ENCODE measurements at regions not wholly inside any gene's neighbourhood (a gene's known extent, or its start where the extent isn't known, plus 50 kb on each side); places are given as distances from the start of the nearest gene placed in this dataset.
A peak's percentile ranks its signal among the peaks of the same experiment; 100 is the strongest.

GRCh38 chr5:89016741-89017303 is 133.8 kb upstream of the MEF2C start:
- H3K27me3 ChIP-seq (ENCODE audit: control insufficient read depth, insufficient read depth, low read length): no peaks in the 10 kb centered on the region
- H3K4me3 ChIP-seq (ENCODE audit: low read depth, low read length): no peak overlapping the region
- no peaks in the 10 kb centered on the region for H3K36me3 ChIP-seq (ENCODE audit: control insufficient read depth, insufficient read depth, low read length)
- H3K9me3 ChIP-seq (ENCODE audit: control insufficient read depth, insufficient read depth, low read length): no peaks in the 10 kb centered on the region
- no peak for DNase-seq (ENCODE audit: low read depth in 4 of 6, low spot score in 6 of 6)
- WGBS (ENCODE audit: insufficient coverage): 62% methylated on average over 2 of the region's 3 CpGs
- H3K27ac ChIP-seq (ENCODE audit: low read depth, low read length): no peak overlapping the region
- H3K4me1 ChIP-seq (ENCODE audit: control insufficient read depth, insufficient read depth, low read length): no peaks in the 10 kb centered on the region

GRCh38 chr5:89015409-89015808 is 132.4 kb upstream of the MEF2C start:
- no peaks in the 10 kb centered on the region for H3K4me1 ChIP-seq (ENCODE audit: control insufficient read depth, insufficient read depth, low read length)
- no peaks in the 10 kb centered on the region for H3K36me3 ChIP-seq (ENCODE audit: control insufficient read depth, insufficient read depth, low read length)
- no peaks in the 10 kb centered on the region for H3K9me3 ChIP-seq (ENCODE audit: control insufficient read depth, insufficient read depth, low read length)
- no peak overlapping the region for H3K27ac ChIP-seq (ENCODE audit: low read depth, low read length)
- peak in 1 of 6 donors; percentile 38 for DNase-seq (ENCODE audit: low read depth in 4 of 6, low spot score in 6 of 6)
- no CpG with 5 or more reads among the region's 1 CpG for WGBS (ENCODE audit: insufficient coverage)
- no peak overlapping the region for H3K4me3 ChIP-seq (ENCODE audit: low read depth, low read length)
- no peaks in the 10 kb centered on the region for H3K27me3 ChIP-seq (ENCODE audit: control insufficient read depth, insufficient read depth, low read length)

- no peaks in the 10 kb centered on the region for H3K27me3 ChIP-seq (ENCODE audit: control insufficient read depth, insufficient read depth, low read length)
- no peak overlapping the region for H3K27ac ChIP-seq (ENCODE audit: low read depth, low read length)
- no peaks in the 10 kb centered on the region for H3K36me3 ChIP-seq (ENCODE audit: control insufficient read depth, insufficient read depth, low read length)
- H3K9me3 ChIP-seq (ENCODE audit: control insufficient read depth, insufficient read depth, low read length): no peaks in the 10 kb centered on the region
- no peak overlapping the region for H3K4me3 ChIP-seq (ENCODE audit: low read depth, low read length)
- 69% methylated on average over 2 of the region's 6 CpGs for WGBS (ENCODE audit: insufficient coverage)
- no peak for DNase-seq (ENCODE audit: low read depth in 4 of 6, low spot score in 6 of 6)
- no peaks in the 10 kb centered on the region for H3K4me1 ChIP-seq (ENCODE audit: control insufficient read depth, insufficient read depth, low read length)
Observed at GRCh38 chr5:89011778-89012711, 129.1 kb upstream of the MEF2C start.

- WGBS (ENCODE audit: insufficient coverage): no CpG with 5 or more reads among the region's 2 CpGs
- DNase-seq (ENCODE audit: low read depth in 4 of 6, low spot score in 6 of 6): no peak
- Histone ChIP-seq H3K4me3 (ENCODE audit: low read depth, low read length) (no peak overlapping the region), H3K36me3 (ENCODE audit: control insufficient read depth, insufficient read depth, low read length) (no peaks in the 10 kb centered on the region), H3K27ac (ENCODE audit: low read depth, low read length) (no peak overlapping the region), H3K4me1 (ENCODE audit: control insufficient read depth, insufficient read depth, low read length) (no peaks in the 10 kb centered on the region), H3K27me3 (ENCODE audit: control insufficient read depth, insufficient read depth, low read length) (no peaks in the 10 kb centered on the region), H3K9me3 (ENCODE audit: control insufficient read depth, insufficient read depth, low read length) (no peaks in the 10 kb centered on the region)
Observed at GRCh38 chr5:89010512-89010911, 127.5 kb upstream of the MEF2C start.

- Histone ChIP-seq H3K36me3 (ENCODE audit: control insufficient read depth, insufficient read depth, low read length) (no peaks in the 10 kb centered on the region), H3K9me3 (ENCODE audit: control insufficient read depth, insufficient read depth, low read length) (no peaks in the 10 kb centered on the region), H3K27ac (ENCODE audit: low read depth, low read length) (no peak overlapping the region), H3K4me3 (ENCODE audit: low read depth, low read length) (no peak overlapping the region), H3K27me3 (ENCODE audit: control insufficient read depth, insufficient read depth, low read length) (no peaks in the 10 kb centered on the region), H3K4me1 (ENCODE audit: control insufficient read depth, insufficient read depth, low read length) (no peaks in the 10 kb centered on the region)
- no peak for DNase-seq (ENCODE audit: low read depth in 4 of 6, low spot score in 6 of 6)
- WGBS (ENCODE audit: insufficient coverage): no CpG with 5 or more reads among the region's 1 CpG
Observed at GRCh38 chr5:89008291-89008690, 125.3 kb upstream of the MEF2C start.

GRCh38 chr5:89005990-89006389 is 123.0 kb upstream of the MEF2C start:
- Histone ChIP-seq H3K36me3 (ENCODE audit: control insufficient read depth, insufficient read depth, low read length) (no peaks in the 10 kb centered on the region), H3K4me3 (ENCODE audit: low read depth, low read length) (no peak overlapping the region), H3K27ac (ENCODE audit: low read depth, low read length) (no peak overlapping the region), H3K4me1 (ENCODE audit: control insufficient read depth, insufficient read depth, low read length) (no peaks in the 10 kb centered on the region), H3K27me3 (ENCODE audit: control insufficient read depth, insufficient read depth, low read length) (no peaks in the 10 kb centered on the region), H3K9me3 (ENCODE audit: control insufficient read depth, insufficient read depth, low read length) (no peaks in the 10 kb centered on the region)
- no CpG with 5 or more reads among the region's 2 CpGs for WGBS (ENCODE audit: insufficient coverage)
- DNase-seq (ENCODE audit: low read depth in 4 of 6, low spot score in 6 of 6): no peak

GRCh38 chr5:89004379-89004778 is 121.4 kb upstream of the MEF2C start:
- no peaks in the 10 kb centered on the region for H3K9me3 ChIP-seq (ENCODE audit: control insufficient read depth, insufficient read depth, low read length)
- no peak for DNase-seq (ENCODE audit: low read depth in 4 of 6, low spot score in 6 of 6)
- H3K4me3 ChIP-seq (ENCODE audit: low read depth, low read length): no peak overlapping the region
- H3K4me1 ChIP-seq (ENCODE audit: control insufficient read depth, insufficient read depth, low read length): no peaks in the 10 kb centered on the region
- no peaks in the 10 kb centered on the region for H3K36me3 ChIP-seq (ENCODE audit: control insufficient read depth, insufficient read depth, low read length)
- H3K27ac ChIP-seq (ENCODE audit: low read depth, low read length): no peak overlapping the region
- WGBS (ENCODE audit: insufficient coverage): 100% methylated on average over 2 of the region's 3 CpGs
- no peaks in the 10 kb centered on the region for H3K27me3 ChIP-seq (ENCODE audit: control insufficient read depth, insufficient read depth, low read length)

GRCh38 chr5:89003563-89004036 is 120.6 kb upstream of the MEF2C start:
- H3K4me1 ChIP-seq (ENCODE audit: control insufficient read depth, insufficient read depth, low read length): no peaks in the 10 kb centered on the region
- no peaks in the 10 kb centered on the region for H3K36me3 ChIP-seq (ENCODE audit: control insufficient read depth, insufficient read depth, low read length)
- no peak for DNase-seq (ENCODE audit: low read depth in 4 of 6, low spot score in 6 of 6)
- H3K27ac ChIP-seq (ENCODE audit: low read depth, low read length): no peak overlapping the region
- WGBS (ENCODE audit: insufficient coverage): 97% methylated on average over 46 of the region's 47 CpGs
- H3K27me3 ChIP-seq (ENCODE audit: control insufficient read depth, insufficient read depth, low read length): no peaks in the 10 kb centered on the region
- H3K9me3 ChIP-seq (ENCODE audit: control insufficient read depth, insufficient read depth, low read length): no peaks in the 10 kb centered on the region
- no peak overlapping the region for H3K4me3 ChIP-seq (ENCODE audit: low read depth, low read length)

- H3K27me3 ChIP-seq (ENCODE audit: control insufficient read depth, insufficient read depth, low read length): no peaks in the 10 kb centered on the region
- no peaks in the 10 kb centered on the region for H3K9me3 ChIP-seq (ENCODE audit: control insufficient read depth, insufficient read depth, low read length)
- H3K27ac ChIP-seq (ENCODE audit: low read depth, low read length): no peak overlapping the region
- H3K36me3 ChIP-seq (ENCODE audit: control insufficient read depth, insufficient read depth, low read length): no peaks in the 10 kb centered on the region
- DNase-seq (ENCODE audit: low read depth in 4 of 6, low spot score in 6 of 6): no peak
- no peak overlapping the region for H3K4me3 ChIP-seq (ENCODE audit: low read depth, low read length)
- H3K4me1 ChIP-seq (ENCODE audit: control insufficient read depth, insufficient read depth, low read length): no peaks in the 10 kb centered on the region
Observed at GRCh38 chr5:88999853-89000252, 116.9 kb upstream of the MEF2C start.

- no peak overlapping the region for H3K27ac ChIP-seq (ENCODE audit: low read depth, low read length)
- no peaks in the 10 kb centered on the region for H3K36me3 ChIP-seq (ENCODE audit: control insufficient read depth, insufficient read depth, low read length)
- H3K9me3 ChIP-seq (ENCODE audit: control insufficient read depth, insufficient read depth, low read length): no peaks in the 10 kb centered on the region
- no CpG with 5 or more reads among the region's 2 CpGs for WGBS (ENCODE audit: insufficient coverage)
- no peak overlapping the region for H3K4me3 ChIP-seq (ENCODE audit: low read depth, low read length)
- DNase-seq (ENCODE audit: low read depth in 4 of 6, low spot score in 6 of 6): no peak
- no peaks in the 10 kb centered on the region for H3K27me3 ChIP-seq (ENCODE audit: control insufficient read depth, insufficient read depth, low read length)
- no peaks in the 10 kb centered on the region for H3K4me1 ChIP-seq (ENCODE audit: control insufficient read depth, insufficient read depth, low read length)
Observed at GRCh38 chr5:88997937-88998336, 115.0 kb upstream of the MEF2C start.
